Mucosa of rectum (tissue), 2 donors: ENCODE measurements at regions not wholly inside any gene's neighbourhood (a gene's known extent, or its start where the extent isn't known, plus 50 kb on each side); places are given as distances from the start of the nearest gene placed in this dataset.

Experiments
- H3K27ac ChIP-seq, 2 donors: one replicate each; pipeline ENCODE4 v1.7.0; 2013; ENCODE audit warnings: inconsistent platforms in 2 of 2, low read depth in 2 of 2, low read length in 2 of 2
- H3K27me3 ChIP-seq, 2 donors: one replicate each; pipeline ENCODE4 v1.7.0; 2013; ENCODE audit warnings: low read length in 2 of 2; ENCODE audit not compliant: control insufficient read depth in 2 of 2, insufficient read depth in 2 of 2
- H3K36me3 ChIP-seq, 2 donors: one replicate each; pipeline ENCODE4 v1.7.0; 2013; ENCODE audit warnings: low read length in 2 of 2; ENCODE audit not compliant: control insufficient read depth in 2 of 2, insufficient read depth in 2 of 2
- H3K4me1 ChIP-seq, 2 donors: one replicate each; pipeline ENCODE4 v1.7.0; 2013; ENCODE audit warnings: low read length in 2 of 2, mild to moderate bottlenecking in 1 of 2; ENCODE audit not compliant: control insufficient read depth in 2 of 2, insufficient read depth in 2 of 2
- H3K4me3 ChIP-seq, 2 donors: one replicate each; pipeline ENCODE4 v1.7.0; 2013; ENCODE audit warnings: low read length in 2 of 2
- H3K9ac ChIP-seq, 2 donors: one replicate each; pipeline ENCODE4 v1.7.0; 2013; ENCODE audit warnings: low read length in 2 of 2, low read depth in 1 of 2, mild to moderate bottlenecking in 1 of 2
- H3K9me3 ChIP-seq, 2 donors: one replicate each; pipeline ENCODE4 v1.7.0; 2013; ENCODE audit warnings: low read length in 2 of 2; ENCODE audit not compliant: control insufficient read depth in 2 of 2
- donor health status: healthy.
- donor health status: Normal muscosa, but diverticular disease.

- Histone ChIP-seq H3K9ac (no peak overlapping the region), H3K9me3 (no peaks in the 10 kb centered on the region), H3K4me1 (no peaks in the 10 kb centered on the region), H3K4me3 (no peak overlapping the region), H3K27ac (no peak overlapping the region), H3K27me3 (no peaks in the 10 kb centered on the region), H3K36me3 (no peaks in the 10 kb centered on the region)
These were observed 577.3 kb downstream of the AJAP1 start for GRCh38 chr1:5231541-5232315.

- no peak overlapping the region for H3K9ac ChIP-seq
- H3K36me3 ChIP-seq, result no peaks in the 10 kb centered on the region
- H3K4me1 ChIP-seq, result no peaks in the 10 kb centered on the region
- no peak overlapping the region for H3K4me3 ChIP-seq
- no peaks in the 10 kb centered on the region for H3K9me3 ChIP-seq
- no peaks in the 10 kb centered on the region for H3K27me3 ChIP-seq
- no peak overlapping the region for H3K27ac ChIP-seq
These were observed 572.7 kb downstream of the AJAP1 start for GRCh38 chr1:5227114-5227513.

DNA sequence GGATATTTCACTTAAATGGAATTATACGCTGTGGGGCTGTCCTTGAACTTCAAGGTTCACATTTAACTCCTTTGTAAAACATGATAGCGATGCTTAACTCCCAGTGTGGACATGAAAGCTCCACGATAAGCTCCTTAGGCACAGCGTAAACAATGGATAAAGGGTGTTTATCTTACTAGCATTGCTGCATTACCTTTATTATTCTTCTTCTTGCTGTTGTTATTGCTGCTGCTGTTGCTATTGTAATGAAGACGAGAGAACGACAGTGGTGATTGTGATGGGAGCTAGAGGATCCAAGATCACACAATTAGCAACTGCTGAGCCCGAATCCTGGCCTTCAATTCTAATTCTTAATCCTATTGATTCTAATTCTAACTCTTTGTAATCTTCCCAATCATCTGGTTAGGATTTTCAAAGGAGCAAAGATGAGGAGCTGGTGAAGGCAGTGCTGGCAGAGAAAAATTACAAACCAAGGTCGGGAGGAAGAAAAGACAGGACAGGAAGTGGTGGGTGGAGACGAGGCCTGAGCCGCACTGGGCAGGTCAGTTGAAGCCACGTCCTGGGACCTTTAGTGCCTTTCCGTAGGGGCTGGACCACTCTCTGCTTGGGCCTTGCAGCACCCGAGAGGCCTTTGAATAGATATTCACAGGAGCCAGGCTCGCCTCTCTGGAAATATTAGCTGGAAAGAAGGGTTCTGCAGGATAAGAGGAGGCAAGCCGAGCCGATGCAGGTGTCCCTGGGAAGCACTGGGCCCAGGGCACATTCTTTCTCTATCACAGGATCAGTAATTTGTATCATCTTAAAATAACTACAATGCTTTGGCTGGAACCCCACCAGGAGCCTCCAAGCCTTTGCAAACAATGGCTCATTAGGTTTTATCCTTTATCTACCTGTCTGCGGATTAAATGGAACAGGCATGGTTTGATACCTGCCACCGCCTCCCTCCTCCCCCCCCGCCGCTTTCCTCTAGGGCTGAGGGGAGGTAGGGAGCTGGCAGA is 571.6 kb downstream of the AJAP1 start:
- Histone ChIP-seq H3K27ac (no peak overlapping the region), H3K36me3 (no peaks in the 10 kb centered on the region), H3K4me1 (no peaks in the 10 kb centered on the region), H3K4me3 (no peak overlapping the region), H3K9ac (no peak overlapping the region), H3K9me3 (no peaks in the 10 kb centered on the region), H3K27me3 (no peaks in the 10 kb centered on the region)

GRCh38 chr1:5223206-5223605 is 568.8 kb downstream of the AJAP1 start:
- Histone ChIP-seq H3K27me3 (no peaks in the 10 kb centered on the region), H3K9me3 (no peaks in the 10 kb centered on the region), H3K27ac (no peak overlapping the region), H3K4me3 (no peak overlapping the region), H3K36me3 (no peaks in the 10 kb centered on the region), H3K4me1 (no peaks in the 10 kb centered on the region), H3K9ac (no peak overlapping the region)

DNA sequence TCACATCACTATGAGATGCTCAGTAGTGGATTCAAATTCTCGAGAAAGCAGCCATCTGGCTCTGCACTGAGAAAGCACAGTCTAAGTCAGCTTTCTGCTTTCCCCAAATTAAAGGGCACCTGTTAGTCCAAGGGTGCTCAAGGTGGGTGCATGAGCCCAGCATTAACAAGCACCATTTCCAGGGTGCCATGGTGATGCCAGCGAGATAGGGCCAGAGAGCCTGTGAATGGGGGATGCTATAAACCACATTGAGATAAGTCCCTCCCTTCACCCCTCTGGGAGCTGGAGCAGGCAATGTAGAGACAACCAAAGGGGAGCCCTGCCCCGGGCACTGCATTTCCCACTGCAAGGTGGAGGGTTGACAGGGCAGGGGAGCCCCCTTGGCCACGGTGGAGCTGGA is 568.2 kb downstream of the AJAP1 start:
- Histone ChIP-seq H3K9me3 (no peaks in the 10 kb centered on the region), H3K9ac (no peak overlapping the region), H3K27ac (no peak overlapping the region), H3K4me1 (no peaks in the 10 kb centered on the region), H3K27me3 (no peaks in the 10 kb centered on the region), H3K36me3 (no peaks in the 10 kb centered on the region), H3K4me3 (no peak overlapping the region)

DNA sequence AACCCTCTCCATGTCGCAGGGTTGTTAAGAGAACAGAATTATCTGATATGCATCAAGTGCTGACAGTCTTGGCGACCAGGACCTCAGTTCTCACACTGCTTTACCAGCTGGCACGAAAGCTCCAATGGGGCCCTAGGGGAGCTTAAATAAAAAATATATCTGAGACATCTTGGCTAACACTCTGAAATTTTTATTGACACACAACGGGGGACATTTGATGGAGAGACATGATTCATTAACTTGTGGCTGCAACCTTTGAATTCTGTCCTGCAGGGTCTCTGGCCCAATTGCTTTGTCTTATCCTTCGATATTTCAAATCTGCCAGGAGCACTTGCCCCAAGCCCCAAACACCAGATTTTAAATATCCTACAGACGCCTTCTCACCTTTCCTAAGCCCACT is 567.0 kb downstream of the AJAP1 start:
- H3K27me3 ChIP-seq, result no peaks in the 10 kb centered on the region
- H3K4me1 ChIP-seq, result no peaks in the 10 kb centered on the region
- H3K27ac ChIP-seq, result no peak overlapping the region
- H3K9ac ChIP-seq, result no peak overlapping the region
- no peaks in the 10 kb centered on the region for H3K9me3 ChIP-seq
- no peaks in the 10 kb centered on the region for H3K36me3 ChIP-seq
- H3K4me3 ChIP-seq, result no peak overlapping the region

- Histone ChIP-seq H3K9ac (no peak overlapping the region), H3K4me1 (no peaks in the 10 kb centered on the region), H3K4me3 (no peak overlapping the region), H3K36me3 (no peaks in the 10 kb centered on the region), H3K27ac (no peak overlapping the region), H3K27me3 (no peaks in the 10 kb centered on the region), H3K9me3 (no peaks in the 10 kb centered on the region)
These were observed 566.4 kb downstream of the AJAP1 start for GRCh38 chr1:5220821-5221220.

- H3K4me3 ChIP-seq, result no peak overlapping the region
- H3K4me1 ChIP-seq, result no peaks in the 10 kb centered on the region
- H3K9ac ChIP-seq, result no peak overlapping the region
- H3K27me3 ChIP-seq, result no peaks in the 10 kb centered on the region
- H3K27ac ChIP-seq, result no peak overlapping the region
- no peaks in the 10 kb centered on the region for H3K9me3 ChIP-seq
- H3K36me3 ChIP-seq, result no peaks in the 10 kb centered on the region
These were observed 566.0 kb downstream of the AJAP1 start for GRCh38 chr1:5220421-5220820.

- H3K4me3 ChIP-seq, result no peak overlapping the region
- peaks cover 0 to 2% of the 10 kb centered on the region in 2 donors for H3K27me3 ChIP-seq
- no peak overlapping the region for H3K27ac ChIP-seq
- no peaks in the 10 kb centered on the region for H3K36me3 ChIP-seq
- no peaks in the 10 kb centered on the region for H3K4me1 ChIP-seq
- no peaks in the 10 kb centered on the region for H3K9me3 ChIP-seq
- H3K9ac ChIP-seq, result no peak overlapping the region
These were observed 545.6 kb downstream of the AJAP1 start for GRCh38 chr1:5200006-5200405.

GRCh38 chr1:5198328-5198727 is 543.9 kb downstream of the AJAP1 start:
- H3K36me3 ChIP-seq, result no peaks in the 10 kb centered on the region
- H3K27ac ChIP-seq, result no peak overlapping the region
- H3K4me1 ChIP-seq, result no peaks in the 10 kb centered on the region
- peaks cover 0 to 2% of the 10 kb centered on the region in 2 donors for H3K27me3 ChIP-seq
- no peak overlapping the region for H3K9ac ChIP-seq
- no peak overlapping the region for H3K4me3 ChIP-seq
- H3K9me3 ChIP-seq, result no peaks in the 10 kb centered on the region
